ENCODE measurements at regions not wholly inside any gene's neighbourhood (a gene's known extent, or its start where the extent isn't known, plus 50 kb on each side); places are given as distances from the start of the nearest gene placed in this dataset.
"Not testable (repeated sequence)": the region's sequence is repeated elsewhere in the genome, so short reads cannot be mapped to it uniquely, and the experiment has no call there.

DNA sequence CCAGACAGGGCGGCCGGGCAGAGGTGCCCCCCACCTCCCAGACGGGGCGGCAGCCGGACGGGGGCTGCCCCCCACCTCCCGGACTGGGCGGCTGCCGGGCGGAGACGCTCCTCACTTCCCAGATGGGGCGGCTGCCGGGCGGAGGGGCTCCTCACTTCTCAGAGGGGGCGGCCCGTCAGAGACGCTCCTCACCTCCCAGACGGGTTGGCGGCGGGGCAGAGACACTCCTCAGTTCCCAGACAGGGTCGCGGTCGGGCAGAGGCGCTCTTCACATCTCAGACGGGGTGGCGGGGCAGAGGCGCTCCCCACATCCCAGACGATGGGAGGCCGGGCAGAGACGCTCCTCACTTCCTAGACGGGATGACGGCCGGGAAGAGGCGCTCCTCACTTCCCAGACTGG lies 68.5 kb upstream of the GPC4 start:
- DNase-seq (ENCODE audit: low read depth), result not testable (repeated sequence)

DNA sequence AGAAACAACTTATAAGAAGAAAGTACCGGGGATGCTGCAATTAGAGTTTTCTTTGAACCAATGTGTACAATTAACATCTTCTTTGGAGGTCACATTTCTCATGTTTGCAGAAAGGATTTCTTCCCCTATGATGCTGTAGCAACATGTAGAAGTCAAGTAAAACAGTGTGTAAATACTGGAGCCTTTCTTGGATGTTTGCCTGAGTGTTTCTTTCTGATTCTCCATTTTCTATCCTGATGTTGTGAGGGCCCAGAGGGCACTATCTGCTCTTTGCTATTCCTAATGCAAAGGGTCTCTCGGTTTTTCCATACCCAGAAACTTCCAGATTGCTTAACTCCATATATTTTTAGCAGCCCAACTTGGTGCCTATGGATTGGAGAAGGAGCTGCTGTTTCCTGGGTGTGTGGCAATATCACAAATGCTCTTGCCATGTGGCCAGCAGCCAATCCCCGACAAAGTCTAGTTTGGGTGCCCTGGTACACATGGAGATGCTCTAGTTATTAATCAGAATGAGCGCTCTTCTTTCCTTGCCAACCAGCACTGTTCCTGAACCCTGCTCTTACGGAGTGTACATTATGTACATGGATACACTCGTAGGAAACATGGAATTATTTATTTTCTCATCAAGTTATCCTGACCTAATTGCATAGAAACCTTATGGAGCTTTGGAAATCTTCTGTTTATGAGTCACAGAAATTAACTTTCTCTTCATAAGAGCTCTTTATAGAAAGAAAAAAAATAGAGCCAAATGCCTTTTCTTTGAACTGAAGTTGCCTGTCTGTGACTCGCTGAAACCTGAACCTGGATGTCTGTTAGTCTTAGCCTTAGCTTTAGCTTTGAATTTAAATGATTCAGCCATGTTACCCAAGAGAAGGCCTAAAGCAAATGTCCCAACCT lies 67.0 kb upstream of the GPC4 start:
- peak; percentile 59 for DNase-seq (ENCODE audit: low read depth)

DNA sequence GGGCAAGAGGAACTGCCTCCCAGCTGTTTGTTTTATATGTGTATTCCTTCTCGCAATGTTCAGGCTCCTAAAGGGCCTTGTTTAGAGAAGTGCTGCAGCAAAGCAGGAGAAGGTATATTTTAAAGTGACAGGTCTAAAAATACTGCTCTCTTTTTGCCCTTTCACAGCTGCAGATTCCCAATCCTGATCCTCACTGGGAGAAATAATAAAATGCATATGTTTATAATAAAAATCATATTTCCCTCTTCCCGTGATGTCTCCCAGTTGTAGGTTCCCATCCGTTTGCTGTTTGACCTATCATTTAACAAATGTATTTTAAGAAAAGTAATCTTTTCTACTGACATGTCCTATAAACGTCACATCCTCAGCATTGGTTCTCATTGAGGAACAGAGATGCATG lies 62.7 kb upstream of the GPC4 start:
- DNase-seq (ENCODE audit: low read depth), result no peak

DNA sequence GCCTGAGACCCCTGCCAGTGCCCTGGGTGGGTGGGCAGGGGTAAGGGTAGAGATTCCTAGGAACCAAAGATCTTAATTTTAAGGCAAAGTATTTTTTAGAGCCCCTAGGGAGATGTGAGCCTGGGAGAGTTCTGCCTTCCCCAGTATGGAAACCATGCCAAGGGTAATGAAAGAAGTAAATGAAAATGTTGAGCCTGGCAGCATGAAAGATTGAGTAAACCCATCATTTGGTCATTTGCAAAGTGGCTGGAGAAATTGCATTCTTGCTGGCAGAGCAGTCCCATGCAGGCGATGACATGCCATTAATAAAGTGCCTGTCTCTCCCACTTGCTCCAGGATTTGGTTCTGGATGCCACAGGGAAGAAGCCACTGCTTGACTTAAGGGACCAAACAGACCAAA lies 60.7 kb upstream of the GPC4 start:
- DNase-seq (ENCODE audit: low read depth), result no peak

DNA sequence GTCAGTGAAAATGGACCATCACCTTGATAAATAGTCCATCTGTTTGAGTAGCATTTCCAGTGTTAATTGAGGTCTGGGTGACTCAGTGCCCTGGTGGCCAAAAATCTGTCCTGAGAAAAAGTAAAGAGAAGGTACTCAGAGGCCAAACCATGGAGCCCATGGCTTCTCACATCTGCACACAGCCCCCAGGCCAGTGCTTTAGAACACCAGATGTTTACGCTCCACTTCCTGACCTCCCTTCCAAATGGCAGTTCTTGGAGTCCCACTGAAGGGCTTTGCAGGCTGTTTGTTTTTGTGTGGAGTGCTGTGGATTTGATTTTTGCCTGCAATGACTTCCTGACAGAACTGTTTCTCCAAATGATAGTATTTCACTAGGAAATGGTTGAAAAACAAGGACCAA lies 60.2 kb upstream of the GPC4 start:
- no peak for DNase-seq (ENCODE audit: low read depth)

DNA sequence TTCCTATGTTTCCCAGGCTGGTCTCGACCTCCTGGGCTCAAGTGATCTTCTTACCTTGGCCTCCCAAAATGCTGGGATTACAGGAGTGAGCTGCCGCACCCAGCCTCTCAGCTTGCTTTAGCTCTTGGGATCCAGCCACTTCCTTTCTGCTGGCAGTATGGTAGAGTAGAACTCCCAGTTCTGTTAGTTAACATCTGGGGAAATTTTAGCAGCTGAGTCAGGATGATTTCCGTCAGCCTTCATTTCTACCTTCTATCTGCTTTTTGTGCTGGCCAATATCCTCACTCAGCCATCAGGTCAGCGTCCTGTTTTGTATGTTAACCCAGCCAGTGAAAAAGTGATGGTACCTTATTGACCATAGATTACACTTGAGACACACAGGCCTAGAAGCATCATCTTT lies 59.3 kb upstream of the GPC4 start:
- no peak for DNase-seq (ENCODE audit: low read depth)

DNA sequence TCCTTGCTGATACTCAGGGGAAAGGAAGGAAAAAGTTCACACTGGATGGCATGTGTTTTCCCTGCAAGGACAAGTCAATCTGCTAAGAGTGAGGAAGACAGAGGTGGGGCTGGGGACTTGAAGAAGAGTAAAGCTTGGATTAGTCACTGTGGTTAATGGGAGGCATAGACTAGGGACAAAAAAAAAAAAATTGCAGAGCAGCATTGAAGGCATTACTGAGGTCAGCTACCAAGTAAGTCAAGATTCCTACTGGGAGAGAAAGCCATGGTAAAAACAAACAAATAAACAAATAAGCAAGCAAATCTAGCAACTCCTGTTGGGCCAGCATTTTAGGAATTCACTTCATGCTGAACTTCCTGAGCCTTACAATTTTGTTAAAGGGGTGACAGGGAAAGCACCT lies 58.2 kb upstream of the GPC4 start:
- DNase-seq (ENCODE audit: low read depth), result no peak

DNA sequence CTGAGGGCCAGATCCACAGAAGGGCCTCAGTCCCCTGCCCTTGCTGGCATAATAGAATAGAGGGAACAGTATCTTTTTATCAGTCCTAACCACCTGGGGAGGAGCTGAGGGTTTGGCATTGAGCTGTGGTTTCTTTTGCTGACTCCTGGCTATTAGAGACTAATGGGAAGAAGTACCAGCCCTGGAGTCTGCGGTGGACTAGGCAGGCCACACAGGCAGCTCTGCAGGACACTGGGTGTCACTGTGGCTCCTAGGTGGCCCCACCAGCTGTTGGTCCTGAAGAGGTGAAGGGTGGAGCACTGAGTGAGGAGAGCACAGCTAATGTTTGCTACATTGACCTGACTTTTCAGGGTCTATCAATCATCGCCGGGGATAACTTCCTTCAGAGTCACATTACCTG lies 52.8 kb upstream of the GPC4 start:
- no peak for DNase-seq (ENCODE audit: low read depth)

DNA sequence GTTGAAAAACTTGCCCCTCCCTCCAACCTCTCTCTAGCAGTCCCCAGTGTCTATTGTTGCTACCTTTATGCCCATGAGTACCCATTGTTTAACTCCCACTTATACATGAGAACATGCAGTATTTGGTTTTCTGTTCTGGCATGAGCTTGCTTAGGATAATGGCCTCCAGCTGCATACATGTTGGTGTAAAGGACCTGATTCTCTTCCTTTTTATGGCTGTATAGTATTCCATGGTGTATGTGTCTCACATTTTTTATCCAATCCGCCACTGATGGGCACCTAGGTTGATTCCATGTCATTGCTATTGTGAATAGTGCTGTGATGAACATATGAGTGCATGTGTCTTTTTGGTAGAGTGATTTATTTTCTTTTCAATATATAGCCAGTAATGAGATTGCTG lies 50.0 kb upstream of the GPC4 start:
- no peak for DNase-seq (ENCODE audit: low read depth)

All from fibroblast of the conjunctiva (primary cell).